ENCODE measurements at regions not wholly inside any gene's neighbourhood (a gene's known extent, or its start where the extent isn't known, plus 50 kb on each side); places are given as distances from the start of the nearest gene placed in this dataset.

DNA sequence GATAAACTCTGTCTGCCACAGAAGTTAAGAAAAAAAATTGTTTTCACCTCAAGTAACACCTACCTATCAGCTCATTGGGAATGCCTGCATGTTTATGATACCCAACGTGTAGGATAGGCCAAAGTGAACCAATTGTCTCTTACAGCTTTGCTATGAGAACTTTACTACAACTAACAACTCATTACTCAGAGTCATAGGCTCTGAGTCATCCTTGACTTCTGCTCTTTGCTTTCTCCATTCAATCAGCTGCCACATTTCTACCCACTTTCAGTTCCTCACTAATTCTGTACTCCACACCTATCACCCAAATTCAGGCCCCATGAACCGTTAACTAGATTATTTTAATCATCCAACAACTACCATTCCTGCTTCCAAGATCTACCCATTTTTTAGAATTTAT lies 843.9 kb downstream of the TUSC7 start:
- no peaks in the 10 kb centered on the region for H3K9me3 ChIP-seq (ENCODE audit: insufficient read depth, low read length, severe bottlenecking)
- H3K9ac ChIP-seq (ENCODE audit: low read depth, low read length) = no peak overlapping the region
- H3K4me2 ChIP-seq (ENCODE audit: insufficient read depth, low read length) = no peak overlapping the region
- TF ChIP-seq, protein P1, sequence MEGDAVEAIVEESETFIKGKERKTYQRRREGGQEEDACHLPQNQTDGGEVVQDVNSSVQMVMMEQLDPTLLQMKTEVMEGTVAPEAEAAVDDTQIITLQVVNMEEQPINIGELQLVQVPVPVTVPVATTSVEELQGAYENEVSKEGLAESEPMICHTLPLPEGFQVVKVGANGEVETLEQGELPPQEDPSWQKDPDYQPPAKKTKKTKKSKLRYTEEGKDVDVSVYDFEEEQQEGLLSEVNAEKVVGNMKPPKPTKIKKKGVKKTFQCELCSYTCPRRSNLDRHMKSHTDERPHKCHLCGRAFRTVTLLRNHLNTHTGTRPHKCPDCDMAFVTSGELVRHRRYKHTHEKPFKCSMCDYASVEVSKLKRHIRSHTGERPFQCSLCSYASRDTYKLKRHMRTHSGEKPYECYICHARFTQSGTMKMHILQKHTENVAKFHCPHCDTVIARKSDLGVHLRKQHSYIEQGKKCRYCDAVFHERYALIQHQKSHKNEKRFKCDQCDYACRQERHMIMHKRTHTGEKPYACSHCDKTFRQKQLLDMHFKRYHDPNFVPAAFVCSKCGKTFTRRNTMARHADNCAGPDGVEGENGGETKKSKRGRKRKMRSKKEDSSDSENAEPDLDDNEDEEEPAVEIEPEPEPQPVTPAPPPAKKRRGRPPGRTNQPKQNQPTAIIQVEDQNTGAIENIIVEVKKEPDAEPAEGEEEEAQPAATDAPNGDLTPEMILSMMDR (IDR thresholded peaks at IDR 0.05; ENCODE audit: borderline replicate concordance, extremely low read depth, low read length, poor library complexity, severe bottlenecking) = no peak
- no peak overlapping the region for H3K27ac ChIP-seq (ENCODE audit: low read length)
- H4K20me1 ChIP-seq (ENCODE audit: insufficient read depth, low read length) = no peaks in the 10 kb centered on the region
- H3K27me3 ChIP-seq (ENCODE audit: insufficient read depth, low read length, poor library complexity) = no peaks in the 10 kb centered on the region
- DNase-seq (no peak), ATAC-seq (ENCODE audit: insufficient read depth, low read depth) (no peak)
- H3K79me2 ChIP-seq (ENCODE audit: insufficient read depth, low read length) = no peaks in the 10 kb centered on the region
- no peaks in the 10 kb centered on the region for H3K36me3 ChIP-seq (ENCODE audit: insufficient read depth, low read length)
- no peak overlapping the region for H3K4me3 ChIP-seq (ENCODE audit: low read depth in 1 of 2, low read length in 2 of 2)
- H2AFZ ChIP-seq (ENCODE audit: low read depth, low read length) = no peak overlapping the region
- H3K4me1 ChIP-seq (ENCODE audit: insufficient read depth, low read length) = no peaks in the 10 kb centered on the region

DNA sequence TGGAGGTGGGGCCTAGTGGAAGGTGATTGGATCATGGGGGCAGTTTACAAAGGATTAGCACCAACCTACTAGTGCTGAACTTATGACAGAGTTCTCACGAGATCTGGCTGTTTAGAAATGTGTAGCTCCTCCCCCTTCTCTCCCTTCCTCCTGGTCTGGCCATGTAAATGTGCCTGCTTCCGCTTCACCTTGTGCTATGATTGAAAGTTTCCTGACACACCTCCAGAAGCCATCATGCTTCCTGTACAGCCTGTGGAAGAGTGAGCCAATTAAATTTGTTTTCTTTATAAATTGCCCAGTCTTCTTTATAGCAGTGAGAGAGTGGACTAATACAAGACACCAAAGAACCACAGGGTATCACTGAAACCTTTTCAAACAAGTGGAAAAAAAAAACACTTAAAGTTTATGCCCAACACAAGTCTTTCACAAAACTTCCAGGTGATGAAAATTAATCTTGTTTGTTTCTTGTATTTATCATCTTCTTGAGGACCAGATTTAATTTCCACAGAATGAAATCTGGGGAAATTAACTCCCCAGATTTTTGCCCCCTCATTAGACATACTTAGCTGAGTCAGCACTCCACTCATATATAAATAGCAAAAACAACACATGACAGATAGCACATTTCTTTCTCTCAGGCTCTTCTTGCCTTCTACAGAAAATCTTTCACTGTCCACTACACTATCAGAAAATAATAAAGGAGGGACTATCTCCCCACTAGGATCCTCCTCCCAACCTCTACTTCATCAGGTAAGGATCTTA lies 847.2 kb downstream of the TUSC7 start:
- Histone ChIP-seq H3K9me3 (ENCODE audit: insufficient read depth, low read length, severe bottlenecking) (no peaks in the 10 kb centered on the region), H2AFZ (ENCODE audit: low read depth, low read length) (no peak overlapping the region), H3K27ac (ENCODE audit: low read length) (no peak overlapping the region), H3K36me3 (ENCODE audit: insufficient read depth, low read length) (no peaks in the 10 kb centered on the region), H3K4me3 (ENCODE audit: low read depth in 1 of 2, low read length in 2 of 2) (no peak overlapping the region), H3K79me2 (ENCODE audit: insufficient read depth, low read length) (no peaks in the 10 kb centered on the region), H3K9ac (ENCODE audit: low read depth, low read length) (no peak overlapping the region), H3K4me2 (ENCODE audit: insufficient read depth, low read length) (no peak overlapping the region), H3K4me1 (ENCODE audit: insufficient read depth, low read length) (no peaks in the 10 kb centered on the region), H3K27me3 (ENCODE audit: insufficient read depth, low read length, poor library complexity) (no peaks in the 10 kb centered on the region), H4K20me1 (ENCODE audit: insufficient read depth, low read length) (no peaks in the 10 kb centered on the region)
- DNase-seq (no peak), ATAC-seq (ENCODE audit: insufficient read depth, low read depth) (no peak)
- no peak for TF ChIP-seq EZH2 (IDR thresholded peaks at IDR 0.05; ENCODE audit: borderline replicate concordance, low read depth, low read length, severe bottlenecking)
- TF ChIP-seq, protein P1 (IDR thresholded peaks at IDR 0.05; ENCODE audit: borderline replicate concordance, extremely low read depth, low read length, poor library complexity, severe bottlenecking) = no peak

- DNase-seq = no peak
- ATAC-seq (ENCODE audit: insufficient read depth, low read depth) = no peak
- Histone ChIP-seq H3K4me2 (ENCODE audit: insufficient read depth, low read length) (no peak overlapping the region), H2AFZ (ENCODE audit: low read depth, low read length) (no peak overlapping the region), H3K27me3 (ENCODE audit: insufficient read depth, low read length, poor library complexity) (no peaks in the 10 kb centered on the region), H3K4me3 (ENCODE audit: low read depth in 1 of 2, low read length in 2 of 2) (no peak overlapping the region), H3K27ac (ENCODE audit: low read length) (no peak overlapping the region), H3K9ac (ENCODE audit: low read depth, low read length) (no peak overlapping the region), H4K20me1 (ENCODE audit: insufficient read depth, low read length) (no peaks in the 10 kb centered on the region), H3K9me3 (ENCODE audit: insufficient read depth, low read length, severe bottlenecking) (no peaks in the 10 kb centered on the region), H3K4me1 (ENCODE audit: insufficient read depth, low read length) (no peaks in the 10 kb centered on the region), H3K36me3 (ENCODE audit: insufficient read depth, low read length) (no peaks in the 10 kb centered on the region), H3K79me2 (ENCODE audit: insufficient read depth, low read length) (no peaks in the 10 kb centered on the region)
- TF ChIP-seq, protein P1 (IDR thresholded peaks at IDR 0.05; ENCODE audit: borderline replicate concordance, extremely low read depth, low read length, poor library complexity, severe bottlenecking) = no peak
Observed at GRCh38 chr3:117557464-117558090, 848.0 kb downstream of the TUSC7 start.
